Testis (tissue), 2 donors: ENCODE measurements at regions not wholly inside any gene's neighbourhood (a gene's known extent, or its start where the extent isn't known, plus 50 kb on each side); places are given as distances from the start of the nearest gene placed in this dataset.

Experiments
- CTCF ChIP-seq, 3 experiments: fragments of 450-650 bp in 2 of 3; fragments of 200-600 bp in 1 of 3; sonication (generic) in 1 of 3; IDR thresholded peaks; one replicate each; pipeline ENCODE4 v1.5.1; 2016 to 2019; ENCODE audit warnings: antibody characterized with exemption in 3 of 3, mild to moderate bottlenecking in 2 of 3, moderate library complexity in 1 of 3
- POLR2A ChIP-seq: fragments of 450-650 bp; IDR thresholded peaks from one replicate; pipeline ENCODE4 v1.6.1; 2017; ENCODE audit warnings: antibody characterized with exemption, mild to moderate bottlenecking, moderate library complexity

GRCh38 chr4:27728892-27729291 is 868.3 kb downstream of the STIM2 start:
- TF ChIP-seq CTCF (IDR thresholded peaks at IDR 0.05): no peak
- no peak for TF ChIP-seq POLR2A
